Astrocyte (in vitro differentiated cells and primary cell): ENCODE measurements at regions not wholly inside any gene's neighbourhood (a gene's known extent, or its start where the extent isn't known, plus 50 kb on each side); places are given as distances from the start of the nearest gene placed in this dataset.

Experiments
- DNase-seq: peaks from one replicate; pipeline ENCODE4 v3.0.0-alpha.2; 2010; ENCODE audit warnings: low read depth
- FAIRE-seq: peaks from 2 replicates; lab custom pipeline; 2011; peaks lifted over from hg19 to GRCh38; lab: Jason Lieb, UNC
- H2AFZ ChIP-seq: 2 replicates; pipeline ENCODE4 v1.6.0; 2012; ENCODE audit warnings: low read depth, low read length, inconsistent platforms
- H3K27ac ChIP-seq: 2 replicates; pipeline ENCODE4 v1.5.1; 2011; ENCODE audit warnings: low read depth, low read length, inconsistent platforms
- H3K27me3 ChIP-seq: 2 replicates; pipeline ENCODE4 v1.6.0; 2011; ENCODE audit warnings: low read length, inconsistent platforms; ENCODE audit not compliant: insufficient read depth
- H3K36me3 ChIP-seq: 2 replicates; pipeline ENCODE4 v1.5.1; 2011; ENCODE audit warnings: low read length, inconsistent platforms; ENCODE audit not compliant: insufficient read depth
- H3K4me1 ChIP-seq: 2 replicates; pipeline ENCODE4 v1.5.1; 2011; ENCODE audit warnings: low read length, inconsistent platforms; ENCODE audit not compliant: insufficient read depth
- H3K4me2 ChIP-seq: 2 replicates; pipeline ENCODE4 v1.6.0; 2012; ENCODE audit warnings: low read length, inconsistent platforms
- H3K4me3 ChIP-seq: 2 replicates; pipeline ENCODE4 v1.5.1; 2011; ENCODE audit warnings: low read depth, mild to moderate bottlenecking, low read length, inconsistent platforms; ENCODE audit not compliant: insufficient read depth
- H3K79me2 ChIP-seq: 2 replicates; pipeline ENCODE4 v1.6.0; 2012; ENCODE audit warnings: mild to moderate bottlenecking, low read length, inconsistent platforms; ENCODE audit not compliant: insufficient read depth
- H3K9ac ChIP-seq: 2 replicates; pipeline ENCODE4 v1.6.0; 2012; ENCODE audit warnings: mild to moderate bottlenecking, low read length, inconsistent platforms
- H3K9me3 ChIP-seq: 2 replicates; pipeline ENCODE4 v1.5.1; 2012; ENCODE audit warnings: low read depth, mild to moderate bottlenecking, low read length, inconsistent platforms; ENCODE audit not compliant: insufficient read depth
- H4K20me1 ChIP-seq: 2 replicates; pipeline ENCODE4 v1.6.0; 2012; ENCODE audit warnings: low read length, inconsistent platforms; ENCODE audit not compliant: insufficient read depth
- H3K27ac Mint-ChIP-seq: one replicate; pipeline ENCODE4 v1.8.0; 2021; ENCODE audit warnings: mild to moderate bottlenecking, mixed read lengths; ENCODE audit not compliant: unreplicated experiment
- H3K27me3 Mint-ChIP-seq: one replicate; pipeline ENCODE4 v1.8.0; 2021; ENCODE audit warnings: low read depth, mixed read lengths; ENCODE audit not compliant: unreplicated experiment
- H3K36me3 Mint-ChIP-seq: one replicate; pipeline ENCODE4 v1.8.0; 2021; ENCODE audit warnings: low read depth, mixed read lengths; ENCODE audit not compliant: unreplicated experiment
- H3K4me1 Mint-ChIP-seq: one replicate; pipeline ENCODE4 v1.8.0; 2021; ENCODE audit warnings: low read depth, mixed read lengths; ENCODE audit not compliant: unreplicated experiment
- H3K4me3 Mint-ChIP-seq: one replicate; pipeline ENCODE4 v1.8.0; 2021; ENCODE audit warnings: mild to moderate bottlenecking, moderate library complexity, mixed read lengths; ENCODE audit not compliant: unreplicated experiment
- H3K9me3 Mint-ChIP-seq: one replicate; pipeline ENCODE4 v1.8.0; 2021; ENCODE audit warnings: mild to moderate bottlenecking, mixed read lengths; ENCODE audit not compliant: unreplicated experiment
- CTCF ChIP-seq: IDR thresholded peaks from 2 replicates; pipeline ENCODE4 v1.5.1; 2011; ENCODE audit warnings: low read depth, mild to moderate bottlenecking, inconsistent platforms, low read length, moderate library complexity; ENCODE audit not compliant: insufficient read depth
- EZH2 ChIP-seq: IDR thresholded peaks from 2 replicates; pipeline ENCODE4 v1.6.1; 2012; ENCODE audit warnings: mild to moderate bottlenecking, low read length, inconsistent platforms; ENCODE audit not compliant: insufficient read depth

GRCh38 chr6:48449002-48449401 lies 338.0 kb upstream of the PTCHD4 start:
- H3K4me3 ChIP-seq = no peak overlapping the region
- H3K9ac ChIP-seq = no peak overlapping the region
- H3K9me3 Mint-ChIP-seq = peaks cover 12% of the 10 kb centered on the region
- H3K9me3 ChIP-seq = no peaks in the 10 kb centered on the region
- no peaks in the 10 kb centered on the region for H4K20me1 ChIP-seq
- no peak overlapping the region for H3K27ac Mint-ChIP-seq
- H3K4me1 Mint-ChIP-seq = no peaks in the 10 kb centered on the region
- H3K4me1 ChIP-seq = no peaks in the 10 kb centered on the region
- no peak overlapping the region for H3K4me3 Mint-ChIP-seq
- H3K79me2 ChIP-seq = no peaks in the 10 kb centered on the region
- H3K27ac ChIP-seq = no peak overlapping the region
- H2AFZ ChIP-seq = no peak overlapping the region
- FAIRE-seq = no peak
- H3K27me3 Mint-ChIP-seq = no peaks in the 10 kb centered on the region
- H3K27me3 ChIP-seq = no peaks in the 10 kb centered on the region
- H3K4me2 ChIP-seq = no peak overlapping the region
- DNase-seq = no peak
- H3K36me3 ChIP-seq = no peaks in the 10 kb centered on the region
- no peak for TF ChIP-seq CTCF
- no peak for TF ChIP-seq EZH2
- no peaks in the 10 kb centered on the region for H3K36me3 Mint-ChIP-seq

DNA sequence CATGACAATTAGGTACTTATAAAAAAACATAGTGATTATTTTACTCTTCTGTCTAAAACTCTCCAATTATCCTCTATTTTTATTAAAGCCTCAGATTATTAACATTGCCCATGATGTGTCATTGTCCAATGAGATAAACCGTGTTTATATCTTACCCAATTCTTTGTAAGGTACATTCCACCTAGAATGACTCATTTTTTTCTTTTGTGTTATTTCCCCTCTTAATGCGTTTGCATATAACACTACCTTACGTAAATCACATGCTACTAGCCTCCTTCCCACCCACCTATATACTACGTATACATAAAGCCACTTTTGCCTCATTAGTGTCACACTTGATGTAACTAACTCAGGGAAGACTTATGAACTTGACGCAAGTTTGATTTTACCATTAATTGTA lies 336.3 kb upstream of the PTCHD4 start:
- H3K9me3 Mint-ChIP-seq = peaks cover 5% of the 10 kb centered on the region

More for the DNA sequence above, 336.3 kb upstream of the PTCHD4 start:
- TF ChIP-seq CTCF = no peak
- TF ChIP-seq EZH2 = no peak
- Histone ChIP-seq H3K36me3 (no peaks in the 10 kb centered on the region), H3K4me1 (no peaks in the 10 kb centered on the region), H3K4me2 (no peak overlapping the region), H4K20me1 (no peaks in the 10 kb centered on the region), H3K27me3 (no peaks in the 10 kb centered on the region), H3K4me3 (no peak overlapping the region), H2AFZ (no peak overlapping the region), H3K9me3 (no peaks in the 10 kb centered on the region), H3K9ac (no peak overlapping the region), H3K79me2 (no peaks in the 10 kb centered on the region), H3K27ac (no peak overlapping the region)
- no peak for DNase-seq
- Mint-ChIP-seq H3K27me3 (no peaks in the 10 kb centered on the region), H3K36me3 (no peaks in the 10 kb centered on the region), H3K27ac (no peak overlapping the region), H3K4me1 (no peaks in the 10 kb centered on the region), H3K4me3 (no peak overlapping the region)
- FAIRE-seq = no peak
